ENCODE measurements at regions not wholly inside any gene's neighbourhood (a gene's known extent, or its start where the extent isn't known, plus 50 kb on each side); places are given as distances from the start of the nearest gene placed in this dataset.

DNA sequence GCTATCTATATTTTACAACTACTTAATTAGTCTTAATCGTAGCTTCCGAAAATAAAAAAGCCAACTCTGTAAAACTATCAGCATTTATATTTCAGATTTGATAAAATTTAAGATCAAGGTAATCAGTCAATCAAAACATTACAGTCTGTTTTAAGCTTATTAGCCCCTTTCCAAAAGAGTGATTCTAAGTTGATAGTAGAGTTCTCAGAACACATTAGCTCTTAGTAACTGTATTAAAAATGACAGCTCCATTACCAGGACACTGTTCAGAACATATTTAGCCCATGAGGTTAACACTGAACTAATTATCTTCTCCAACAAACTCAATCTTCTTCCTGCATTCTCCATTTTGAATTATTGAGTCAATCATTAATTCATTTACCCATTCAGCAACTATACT is 110.3 kb upstream of the PALS2 start:
- TF ChIP-seq, protein P1, sequence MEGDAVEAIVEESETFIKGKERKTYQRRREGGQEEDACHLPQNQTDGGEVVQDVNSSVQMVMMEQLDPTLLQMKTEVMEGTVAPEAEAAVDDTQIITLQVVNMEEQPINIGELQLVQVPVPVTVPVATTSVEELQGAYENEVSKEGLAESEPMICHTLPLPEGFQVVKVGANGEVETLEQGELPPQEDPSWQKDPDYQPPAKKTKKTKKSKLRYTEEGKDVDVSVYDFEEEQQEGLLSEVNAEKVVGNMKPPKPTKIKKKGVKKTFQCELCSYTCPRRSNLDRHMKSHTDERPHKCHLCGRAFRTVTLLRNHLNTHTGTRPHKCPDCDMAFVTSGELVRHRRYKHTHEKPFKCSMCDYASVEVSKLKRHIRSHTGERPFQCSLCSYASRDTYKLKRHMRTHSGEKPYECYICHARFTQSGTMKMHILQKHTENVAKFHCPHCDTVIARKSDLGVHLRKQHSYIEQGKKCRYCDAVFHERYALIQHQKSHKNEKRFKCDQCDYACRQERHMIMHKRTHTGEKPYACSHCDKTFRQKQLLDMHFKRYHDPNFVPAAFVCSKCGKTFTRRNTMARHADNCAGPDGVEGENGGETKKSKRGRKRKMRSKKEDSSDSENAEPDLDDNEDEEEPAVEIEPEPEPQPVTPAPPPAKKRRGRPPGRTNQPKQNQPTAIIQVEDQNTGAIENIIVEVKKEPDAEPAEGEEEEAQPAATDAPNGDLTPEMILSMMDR (conservative IDR thresholded peaks at IDR 0.05 in 1 of 2, IDR thresholded peaks at IDR 0.05 in 1 of 2; ENCODE audit: low read depth in 1 of 2, low read length in 2 of 2), result no peak
- no peak for TF ChIP-seq EZH2 (IDR thresholded peaks at IDR 0.05; ENCODE audit: low read length, missing control alignments)

Data from fibroblast of lung (primary cell).